ENCODE measurements at regions not wholly inside any gene's neighbourhood (a gene's known extent, or its start where the extent isn't known, plus 50 kb on each side); places are given as distances from the start of the nearest gene placed in this dataset.

DNA sequence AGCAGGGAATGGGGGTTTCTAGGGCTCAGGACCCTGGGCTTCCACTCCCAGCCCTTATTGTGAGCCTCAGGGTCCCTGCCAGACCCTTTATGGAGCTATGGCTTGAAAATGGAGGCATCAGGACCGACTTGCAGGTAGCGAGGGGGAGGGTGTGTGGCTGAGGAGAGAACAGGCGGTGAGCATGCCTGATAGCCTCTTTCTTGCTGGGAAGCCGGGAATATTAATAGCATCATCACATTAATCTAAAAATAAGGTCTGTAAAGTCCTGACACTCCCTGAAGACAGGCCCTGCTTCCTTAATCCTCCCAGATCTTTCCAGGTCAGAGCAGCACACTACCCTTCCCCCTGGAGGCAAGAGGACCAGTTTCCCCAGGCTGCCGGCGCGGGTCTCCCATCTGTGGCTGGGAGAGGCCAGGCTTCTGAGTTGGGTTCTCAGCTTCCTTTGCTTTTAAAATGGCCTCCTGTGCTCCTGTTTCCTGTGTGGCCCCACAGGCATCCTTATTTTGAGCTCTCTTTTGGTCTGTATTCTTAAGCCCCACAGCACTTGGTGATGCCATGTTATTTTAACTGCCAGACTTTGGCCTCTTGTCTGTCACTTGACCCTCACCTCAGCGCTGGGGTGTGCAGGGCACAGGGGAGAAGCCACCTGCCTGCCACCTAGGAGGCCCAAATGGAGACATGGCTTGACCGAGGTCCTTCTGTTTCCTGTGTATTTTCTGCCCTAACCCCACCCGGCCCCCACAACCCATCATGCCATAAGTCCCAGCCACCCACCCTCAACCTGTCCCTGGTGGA lies 185.0 kb upstream of the TOPAZ1 start:
- DNase-seq (ENCODE audit: low read depth): no peak

DNA sequence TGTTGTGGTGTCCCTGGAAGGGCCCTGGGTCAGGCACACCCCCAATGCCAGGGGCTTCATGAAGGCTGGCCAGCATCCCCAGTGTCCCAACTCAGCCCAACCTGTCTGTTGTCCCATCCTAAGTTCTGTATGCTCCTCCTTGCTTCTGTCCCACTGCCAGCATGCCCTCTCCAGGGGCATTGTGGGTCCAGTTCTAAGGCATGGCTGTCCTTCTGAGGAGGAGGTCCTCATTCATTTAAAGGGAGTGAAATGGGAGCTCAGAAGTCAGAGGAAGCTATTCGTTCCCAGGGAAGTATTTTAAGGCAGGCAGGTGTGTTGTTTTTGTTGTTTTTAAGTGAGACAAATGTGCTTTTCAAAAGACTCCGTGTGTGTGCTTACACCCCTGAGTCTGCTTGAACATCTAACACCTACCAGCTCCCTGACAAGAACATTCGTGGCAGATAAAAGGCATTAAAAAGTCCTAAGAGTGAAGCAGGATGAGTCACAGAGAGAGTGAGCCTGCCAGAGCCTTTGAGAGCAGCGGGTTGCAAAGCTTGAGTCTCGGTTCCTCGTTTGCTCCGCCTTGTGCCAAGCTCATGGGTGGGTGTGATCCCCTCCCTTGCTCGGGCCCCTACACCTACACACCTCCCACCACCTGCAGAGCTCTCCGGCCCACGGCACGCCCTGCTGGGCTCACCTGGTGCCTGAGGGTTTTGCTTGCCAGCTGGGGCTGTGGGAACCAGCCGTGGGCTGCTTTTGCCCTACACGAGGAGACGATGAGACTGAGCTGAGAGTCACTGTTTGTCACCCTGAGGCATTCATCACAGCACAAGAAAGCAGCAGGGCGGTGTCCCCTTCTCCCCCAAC lies 183.4 kb upstream of the TOPAZ1 start:
- no peak for DNase-seq (ENCODE audit: low read depth)

DNA sequence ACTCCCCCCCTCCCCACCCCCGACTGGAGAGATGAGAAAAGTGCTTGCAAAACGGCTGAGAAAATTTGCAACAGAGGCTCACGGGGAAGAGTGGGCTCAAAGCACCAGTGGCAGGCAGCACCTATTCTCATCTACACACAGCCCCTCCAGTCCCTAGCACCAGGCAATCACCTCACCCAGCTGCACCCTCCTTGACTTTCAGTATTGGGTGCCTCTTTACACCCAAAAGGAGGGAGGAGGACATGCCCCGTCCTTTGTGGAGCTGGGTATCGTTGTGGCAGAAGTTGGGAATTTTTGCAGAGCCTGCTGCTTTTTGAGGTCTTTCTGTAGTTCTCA lies 182.8 kb upstream of the TOPAZ1 start:
- DNase-seq (ENCODE audit: low read depth): no peak

DNA sequence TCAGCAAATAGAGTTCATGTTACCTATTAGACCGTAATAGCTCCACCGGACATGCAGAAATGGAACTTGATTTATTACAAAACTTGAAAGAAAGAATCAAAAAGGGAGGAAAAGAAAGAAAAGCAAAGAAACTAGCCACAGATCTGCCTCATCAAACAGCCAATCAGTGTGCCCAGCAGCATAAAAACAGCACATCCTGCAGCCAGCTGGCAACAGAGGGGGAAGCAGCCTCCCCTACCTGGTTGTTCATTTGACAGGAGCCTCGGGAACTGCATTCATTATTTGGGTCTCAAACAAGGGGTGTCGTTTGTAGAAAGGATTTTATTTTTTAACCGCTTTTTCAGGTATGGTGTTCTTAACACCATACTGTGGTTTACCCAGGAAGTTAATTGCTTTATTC lies 181.5 kb upstream of the TOPAZ1 start:
- DNase-seq (ENCODE audit: low read depth): no peak

DNA sequence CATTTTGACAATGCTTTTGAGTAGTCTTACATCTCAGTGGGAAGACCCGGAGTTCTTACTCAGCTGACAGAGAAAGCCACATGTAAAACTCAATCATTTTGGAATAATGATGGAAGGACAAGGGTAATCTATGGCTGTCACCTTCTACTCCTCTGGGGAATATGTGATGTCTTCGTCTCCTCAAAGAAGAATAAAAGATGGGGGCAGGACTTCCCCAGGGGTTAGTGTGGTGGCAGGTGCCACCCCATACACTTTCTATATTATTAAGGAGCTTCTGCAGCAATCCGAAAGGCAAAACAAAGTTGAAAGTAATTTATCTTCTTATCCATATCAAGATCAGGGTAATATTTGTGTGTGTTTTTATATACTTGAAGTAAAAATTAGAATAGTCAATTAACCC lies 180.4 kb upstream of the TOPAZ1 start:
- no peak for DNase-seq (ENCODE audit: low read depth)

DNA sequence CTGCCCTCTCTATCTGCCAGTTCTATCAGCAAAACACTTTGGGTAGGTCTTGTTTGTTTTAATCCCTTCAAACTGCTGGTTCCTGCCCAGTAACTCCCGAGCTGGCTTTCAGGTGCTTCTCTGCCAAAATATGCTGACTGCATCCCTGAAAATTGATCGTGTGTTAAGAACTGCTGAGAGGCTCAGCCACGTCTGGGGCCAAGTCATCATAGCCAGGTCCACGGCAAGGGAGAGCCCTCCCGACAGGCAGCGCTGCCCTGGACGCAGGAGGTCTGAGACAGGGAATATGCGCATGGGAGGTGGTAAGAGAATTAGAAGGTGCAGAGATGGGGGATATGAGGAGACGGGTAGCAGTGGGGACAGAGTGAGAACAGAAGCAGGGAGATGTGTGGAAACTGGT lies 179.7 kb upstream of the TOPAZ1 start:
- no peak for DNase-seq (ENCODE audit: low read depth)

DNA sequence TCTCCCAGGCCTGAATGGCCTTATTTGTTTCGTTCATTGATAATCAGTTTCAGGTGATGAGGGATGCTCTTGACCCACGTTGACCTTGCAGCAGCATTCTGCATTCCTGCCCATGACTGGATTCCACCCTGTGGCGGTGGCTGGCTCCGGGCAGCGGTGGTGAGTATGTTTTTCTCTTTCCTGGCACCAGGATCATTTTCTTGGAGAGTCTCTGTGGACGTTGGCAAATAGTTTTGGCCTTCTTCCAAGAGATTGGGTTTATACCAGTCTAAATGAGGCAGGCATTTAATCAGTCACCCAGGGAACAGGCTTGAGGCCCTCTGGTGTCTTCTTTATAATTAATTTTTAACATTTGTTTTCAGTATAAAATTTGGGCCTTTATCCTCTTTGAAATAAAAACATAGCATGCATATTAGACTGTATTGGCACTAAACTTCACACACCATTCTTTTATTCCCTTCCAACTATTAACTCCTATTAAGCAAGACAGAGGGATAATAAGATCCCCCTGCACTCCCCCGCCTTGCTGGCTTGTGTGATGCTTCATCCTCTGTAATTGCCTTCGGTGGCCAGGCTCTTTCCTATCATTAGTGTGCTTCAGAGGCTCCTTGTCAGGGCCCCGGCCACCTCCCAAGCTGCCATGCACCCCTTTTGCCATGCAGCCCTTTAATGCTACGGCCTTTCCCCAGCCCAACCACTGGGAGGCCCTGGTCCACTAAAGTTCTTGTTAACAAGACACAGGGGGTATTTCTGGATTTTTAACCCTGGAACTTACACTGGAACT lies 176.2 kb upstream of the TOPAZ1 start:
- DNase-seq (ENCODE audit: low read depth): no peak

DNA sequence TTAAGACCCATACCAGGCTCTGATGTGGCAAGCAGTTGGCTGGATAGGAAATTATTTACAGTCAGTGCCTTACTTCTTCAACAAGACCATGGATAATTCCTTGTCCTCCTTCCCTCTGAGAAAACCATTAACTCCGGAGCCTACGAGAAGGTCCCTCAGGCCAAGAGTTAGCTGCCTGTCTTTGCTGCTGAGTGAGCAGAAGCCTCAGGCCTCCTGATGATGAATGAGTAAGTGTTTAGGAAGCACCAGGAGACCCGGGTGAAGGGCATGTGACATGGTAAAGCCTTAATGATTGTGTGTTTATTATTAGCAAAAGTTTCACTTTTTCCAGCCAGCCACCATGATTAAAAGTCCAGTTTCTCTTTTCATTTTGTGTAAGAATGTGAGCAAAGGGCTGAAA lies 174.9 kb upstream of the TOPAZ1 start:
- no peak for DNase-seq (ENCODE audit: low read depth)

DNA sequence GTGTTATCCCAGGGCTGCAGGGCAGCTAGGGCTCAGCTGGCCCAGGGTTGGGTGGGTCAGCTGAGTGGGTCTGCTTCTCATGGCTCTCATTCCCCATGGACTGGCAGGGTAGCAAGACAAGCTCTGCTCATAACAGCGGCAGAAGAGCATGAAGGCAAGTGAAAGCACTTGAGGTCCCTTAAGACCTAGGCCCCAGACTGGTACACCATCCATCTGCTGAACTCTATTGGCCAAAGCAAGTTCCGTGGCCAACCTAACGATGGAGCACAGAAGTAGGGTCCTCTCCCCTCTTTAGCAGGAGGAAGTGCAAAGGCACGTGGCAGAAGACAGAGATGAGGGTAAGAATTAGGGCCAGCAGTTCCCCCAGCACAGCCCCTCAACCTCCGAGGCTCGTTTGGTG lies 174.3 kb upstream of the TOPAZ1 start:
- DNase-seq (ENCODE audit: low read depth): no peak

DNA sequence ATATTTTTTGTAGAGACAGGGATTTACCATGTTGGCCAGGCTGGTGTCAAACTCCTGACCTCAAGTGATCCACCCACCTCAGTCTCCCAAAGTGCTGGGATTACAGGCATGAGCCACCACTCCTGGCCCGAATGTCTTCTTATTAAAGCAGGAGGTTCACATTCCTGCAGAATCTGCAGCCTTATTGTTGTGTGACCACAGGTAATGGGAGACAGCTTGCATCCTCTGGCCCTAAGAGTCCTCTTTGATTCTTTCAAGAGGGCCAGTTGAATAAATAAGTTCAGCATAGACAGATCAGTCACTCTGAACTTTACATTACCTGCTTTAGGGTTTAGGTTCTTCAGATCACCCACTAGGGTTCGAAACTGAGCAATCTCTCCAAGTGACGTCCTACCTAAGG lies 172.9 kb upstream of the TOPAZ1 start:
- no peak for DNase-seq (ENCODE audit: low read depth)

DNA sequence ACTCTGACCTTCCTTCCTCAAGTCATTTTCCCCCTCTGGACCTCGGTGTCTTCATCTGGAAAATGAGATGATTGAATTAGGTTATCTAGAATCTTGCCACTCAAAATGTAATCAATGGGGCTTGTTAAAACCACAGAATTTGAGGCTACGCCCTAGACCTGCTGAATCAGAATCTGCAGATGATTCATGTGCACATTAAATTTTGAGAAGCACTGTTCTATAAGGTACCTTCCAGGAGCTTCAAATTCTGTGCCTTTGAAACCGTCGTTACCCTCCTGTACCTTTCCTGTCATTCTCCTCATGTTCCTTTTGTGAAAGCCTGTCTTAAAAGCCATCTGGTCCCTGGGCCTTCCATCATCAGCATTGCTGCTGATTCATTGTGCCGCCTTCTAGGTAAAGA lies 172.4 kb upstream of the TOPAZ1 start:
- DNase-seq (ENCODE audit: low read depth): no peak

DNA sequence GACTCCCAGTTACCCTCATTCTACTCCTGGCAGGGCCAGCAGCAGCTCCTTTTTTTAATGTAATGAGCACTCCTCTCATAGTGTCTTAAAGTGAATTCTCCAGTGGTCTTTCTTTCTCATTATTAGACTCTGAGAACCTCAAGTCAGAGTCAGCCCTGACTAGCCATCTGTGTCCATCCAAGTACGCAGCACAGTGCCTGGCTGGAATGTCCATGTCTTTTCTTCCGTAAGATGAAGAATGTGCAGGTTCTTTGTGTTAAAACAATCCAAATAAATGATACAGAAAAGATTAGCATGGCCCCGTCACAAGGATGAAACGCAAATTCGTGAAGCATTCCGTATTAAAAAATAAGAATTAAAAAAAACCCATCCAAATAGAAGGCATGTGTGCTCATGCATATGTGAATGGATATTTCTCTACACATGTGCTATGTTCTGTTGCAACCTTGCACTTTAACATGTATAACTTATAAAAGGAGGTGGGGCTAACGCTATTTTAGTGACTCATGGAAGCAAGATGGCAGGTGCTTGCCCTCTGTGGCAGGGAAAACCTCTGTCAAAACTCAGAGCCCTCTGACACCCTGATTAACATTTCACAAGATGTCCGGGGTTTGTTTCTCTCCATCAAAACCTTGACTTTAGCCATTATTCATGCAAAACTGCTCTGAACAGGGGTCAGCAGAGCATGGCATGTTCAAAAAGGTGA lies 170.7 kb upstream of the TOPAZ1 start:
- DNase-seq (ENCODE audit: low read depth): no peak

DNA sequence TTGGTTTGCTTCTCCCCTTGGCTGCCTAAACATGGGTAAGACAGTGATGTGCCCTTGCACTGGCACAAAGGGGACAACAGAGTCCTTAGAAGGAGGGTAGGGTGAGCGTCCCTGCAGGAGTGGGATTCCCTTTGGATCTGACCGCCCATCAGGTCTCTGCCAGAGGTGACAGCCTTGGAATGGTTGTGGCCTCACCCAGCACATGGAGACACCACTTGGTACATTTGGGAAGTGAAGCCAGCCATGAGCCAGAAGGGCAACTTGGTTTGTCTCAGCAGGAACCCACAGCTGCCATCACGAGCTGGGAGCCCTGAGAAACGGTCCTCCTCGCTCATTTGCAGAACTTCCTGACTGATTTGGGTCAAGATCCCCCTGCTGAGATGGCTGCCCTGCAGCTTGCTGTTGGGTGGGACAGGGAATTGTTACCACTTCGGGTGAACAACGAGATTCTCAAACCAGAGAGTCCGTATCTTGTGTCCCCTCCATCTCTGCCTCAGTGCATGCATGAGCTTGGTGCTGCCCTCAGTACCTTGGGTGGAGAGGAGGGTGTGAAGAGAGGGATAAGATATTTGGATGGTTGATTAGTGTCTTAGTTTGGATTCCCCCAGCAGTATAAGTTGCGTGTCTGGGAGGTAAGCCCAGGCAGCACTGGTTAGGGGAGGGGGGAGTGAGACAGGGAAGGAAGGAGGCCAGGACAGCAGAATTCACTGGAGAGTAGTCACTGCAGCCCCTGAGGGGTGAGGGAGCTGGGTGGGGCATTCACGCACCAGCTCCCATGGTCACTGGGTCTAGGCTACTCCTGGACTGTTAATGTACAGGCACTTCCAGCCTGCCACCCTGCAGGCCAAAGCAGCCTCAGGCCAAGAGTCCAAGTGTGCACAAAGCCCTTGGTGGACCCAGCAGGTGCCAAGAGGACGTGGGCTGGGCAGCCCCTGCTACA lies 168.8 kb upstream of the TOPAZ1 start:
- DNase-seq (ENCODE audit: low read depth): no peak

DNA sequence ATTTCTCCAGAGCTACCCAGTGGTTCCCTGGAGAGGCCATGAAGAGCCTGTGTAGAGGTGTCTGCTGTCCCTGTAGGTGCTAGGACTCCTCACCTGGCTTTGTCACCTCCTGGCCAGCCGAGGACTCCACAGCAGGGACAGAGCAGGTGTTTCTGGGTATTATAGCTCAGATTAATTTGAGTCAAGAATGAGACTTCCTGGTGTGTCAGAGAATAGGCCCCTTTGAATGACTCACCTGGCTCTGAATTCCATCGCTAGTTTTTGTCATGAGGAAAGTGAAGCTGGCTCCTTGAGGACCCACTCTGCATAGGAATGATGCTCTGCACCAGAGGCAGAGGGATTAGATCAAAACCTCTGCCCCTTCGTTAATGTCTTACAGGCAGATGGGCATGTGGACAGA lies 167.5 kb upstream of the TOPAZ1 start:
- DNase-seq (ENCODE audit: low read depth): no peak

DNA sequence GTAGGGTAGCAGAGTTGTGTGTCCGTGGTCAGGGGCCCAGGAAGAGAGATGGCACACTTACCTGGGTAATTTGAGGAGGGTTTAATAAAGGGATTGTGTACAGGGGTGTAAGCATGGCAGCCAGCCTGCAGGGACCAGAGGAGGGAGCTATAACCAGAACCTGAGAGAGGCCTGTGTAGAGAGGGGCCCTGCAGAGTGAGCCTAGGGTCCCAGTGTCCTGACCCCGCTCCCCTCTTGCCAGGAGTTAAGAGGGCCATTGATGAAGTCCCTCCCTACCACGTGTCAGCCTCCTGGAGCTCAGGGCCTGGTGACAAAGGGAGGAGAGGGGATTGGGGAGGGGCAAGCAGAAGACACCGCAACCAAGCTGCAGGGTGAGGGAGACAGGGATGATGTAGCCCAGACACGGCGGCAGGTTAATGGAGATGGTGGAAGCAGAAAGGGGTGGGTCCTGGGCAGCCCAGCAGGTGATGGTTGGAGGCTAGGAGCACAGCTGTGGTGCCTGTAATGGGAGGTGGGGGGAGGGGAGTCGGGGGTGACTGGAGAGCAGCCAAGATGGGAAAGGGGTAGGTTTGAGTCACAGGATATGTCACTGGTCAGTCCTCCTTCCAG lies 165.4 kb upstream of the TOPAZ1 start:
- DNase-seq (ENCODE audit: low read depth): no peak

DNA sequence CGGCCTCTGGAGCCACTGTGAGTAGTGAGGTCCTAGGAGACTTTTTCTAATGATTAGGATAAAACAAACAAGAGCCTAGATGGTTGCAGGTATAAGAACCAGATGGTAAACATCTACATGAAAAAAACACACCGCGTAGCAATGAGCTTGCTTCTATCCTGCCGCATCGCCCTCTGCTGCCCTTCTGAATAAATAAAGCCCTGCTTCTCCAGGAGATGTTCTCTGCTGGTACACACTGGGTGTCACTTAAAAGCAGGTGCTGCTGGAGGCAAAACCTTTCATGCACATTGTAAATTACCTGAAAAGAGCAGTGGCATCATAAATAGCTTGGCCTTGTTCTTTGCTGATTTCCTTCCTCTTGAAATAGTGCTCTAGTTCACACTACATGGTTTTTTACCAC lies 164.4 kb upstream of the TOPAZ1 start:
- no peak for DNase-seq (ENCODE audit: low read depth)

DNA sequence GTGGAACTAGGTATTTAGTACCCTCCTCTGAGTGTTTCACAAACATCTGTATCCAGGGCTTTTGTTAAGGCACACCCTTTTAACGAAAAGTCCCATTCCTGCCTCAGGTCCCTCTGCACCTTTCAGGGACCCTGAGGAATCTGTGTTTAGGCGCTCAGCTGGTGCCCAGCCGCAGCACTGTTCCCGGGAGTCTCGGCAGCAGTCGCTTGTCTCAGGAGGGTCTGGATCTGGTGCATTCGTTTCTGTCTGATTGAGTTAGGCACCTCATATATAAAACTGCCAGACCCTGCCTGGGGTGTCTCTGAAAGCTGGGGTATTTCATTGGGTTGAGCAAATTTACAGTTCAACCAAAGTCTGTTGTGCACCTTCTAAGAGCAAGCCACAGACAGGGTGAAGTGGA lies 162.8 kb upstream of the TOPAZ1 start:
- no peak for DNase-seq (ENCODE audit: low read depth)

DNA sequence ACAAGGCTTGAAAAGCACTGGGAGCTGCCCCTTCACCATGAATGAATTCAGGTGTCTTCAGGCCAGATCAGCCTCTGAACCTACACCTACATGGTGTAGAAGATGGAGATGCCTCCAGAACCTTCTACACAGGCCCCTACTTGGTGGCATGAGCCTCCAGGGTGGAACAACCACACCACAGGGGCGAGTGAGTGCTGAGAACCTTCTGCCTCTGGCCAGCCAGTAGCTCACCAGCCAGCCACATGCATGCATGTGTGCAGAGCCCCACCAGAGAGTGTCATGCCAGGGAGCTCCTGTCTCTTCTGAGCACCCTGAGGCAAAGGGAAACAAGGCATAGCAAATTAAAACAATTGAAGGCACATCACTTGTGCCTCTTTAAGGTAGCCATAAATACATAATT lies 161.8 kb upstream of the TOPAZ1 start:
- DNase-seq (ENCODE audit: low read depth): no peak

DNA sequence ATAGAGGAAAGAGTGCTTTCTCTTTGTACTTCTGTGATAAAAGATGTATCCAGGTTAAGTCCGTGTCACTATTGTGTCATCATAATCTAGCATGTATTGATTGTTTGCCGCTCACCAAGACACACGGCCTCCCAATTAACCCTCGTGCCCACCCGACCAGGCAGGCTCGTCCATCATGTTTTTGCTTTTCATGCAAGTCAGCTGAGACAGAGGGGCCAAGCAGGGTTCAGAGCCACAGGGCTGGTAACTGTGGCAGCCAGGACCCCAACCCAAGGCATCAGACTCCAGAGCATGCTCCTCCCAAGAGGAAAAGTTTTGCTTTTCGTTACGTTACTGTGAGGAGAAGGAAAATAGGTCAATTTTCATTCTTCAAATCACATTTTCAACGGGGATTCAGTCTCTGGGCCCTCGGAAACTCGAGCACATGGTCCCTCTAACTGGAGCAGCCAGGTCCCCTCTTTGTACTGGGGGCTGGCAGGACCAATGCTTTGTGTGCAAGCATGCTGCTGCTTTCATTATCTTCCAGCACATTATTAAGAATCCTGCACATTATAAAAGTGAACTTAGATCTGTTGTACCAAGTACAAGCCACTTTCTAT lies 161.1 kb upstream of the TOPAZ1 start:
- DNase-seq (ENCODE audit: low read depth): no peak

DNA sequence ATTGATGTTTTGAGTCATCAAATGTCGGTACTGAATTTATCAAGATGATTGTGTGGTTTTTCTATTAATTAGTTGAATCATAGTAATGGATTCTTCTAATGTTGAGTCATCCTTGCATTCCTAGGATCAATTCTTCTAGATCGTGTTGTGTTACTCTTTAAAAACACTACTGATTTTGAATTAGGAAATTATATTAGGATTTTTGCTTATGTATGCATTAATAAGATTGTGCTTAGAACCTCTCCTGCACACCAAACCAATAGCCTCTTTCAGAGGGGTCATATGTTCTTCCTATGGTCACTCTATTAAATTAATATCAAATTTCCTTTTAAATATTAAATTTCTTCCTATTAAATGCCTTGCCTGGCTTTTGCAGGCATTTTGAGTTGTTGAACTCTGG lies 151.7 kb upstream of the TOPAZ1 start:
- DNase-seq (ENCODE audit: low read depth): no peak
